IMR-90 (cell line): ENCODE measurements at regions not wholly inside any gene's neighbourhood (a gene's known extent, or its start where the extent isn't known, plus 50 kb on each side); places are given as distances from the start of the nearest gene placed in this dataset.

Experiments used
- ATAC-seq: fragments of 200-7000 bp; cut with Tn5 transposase; 2 replicates; pipeline ENCODE4 v1.9.1; 2020; ENCODE audit warnings: low read depth, mild to moderate bottlenecking, moderate library complexity
- BruUV-seq: library from RNA; stranded (reverse); fragments of 400-500 nt; replicated peaks from 2 replicates; lab custom pipeline; 2021; lab: Mats Ljungman, UMichigan
- CTCF ChIA-PET: fragments of 300-600 bp; formaldehyde crosslinking; extraction: SDS; loops from one replicate; lab custom pipeline; 2021; ENCODE audit warnings: antibody characterized with exemption; lab: Yijun Ruan, JAX
- POLR2A ChIA-PET: fragments of 300-600 bp; sonication (Branson Sonifier 250); formaldehyde crosslinking; loops from one replicate; lab custom pipeline; 2022; ENCODE audit warnings: antibody characterized with exemption; ENCODE audit not compliant: unreplicated experiment; lab: Charles Lee
- DNase-seq: peaks from one replicate; pipeline ENCODE4 v3.0.0; 2013
- H2AFZ ChIP-seq: replicated peaks from 2 replicates; pipeline ENCODE3; 2013; ENCODE audit warnings: low read length, mild to moderate bottlenecking; ENCODE audit not compliant: poor library complexity
- H2AK5ac ChIP-seq: 2 replicates; pipeline ENCODE4 v1.6.1; 2013; ENCODE audit warnings: low read depth, low read length, inconsistent platforms
- H2AK9ac ChIP-seq: replicated peaks from 2 replicates; pipeline ENCODE3; 2013; ENCODE audit warnings: mild to moderate bottlenecking, low read depth, low read length, moderate library complexity; ENCODE audit not compliant: poor library complexity
- H2BK120ac ChIP-seq: 2 replicates; pipeline ENCODE4 v1.6.1; 2013; ENCODE audit warnings: low read depth, low read length, inconsistent platforms
- H2BK15ac ChIP-seq: 3 replicates; pipeline ENCODE4 v1.6.1; 2013; ENCODE audit warnings: low read depth, low read length, inconsistent platforms
- H2BK20ac ChIP-seq: 2 replicates; pipeline ENCODE4 v1.6.1; 2013; ENCODE audit warnings: low read depth, mild to moderate bottlenecking, inconsistent platforms, low read length, moderate library complexity
- H2BK5ac ChIP-seq: 2 replicates; pipeline ENCODE4 v1.6.1; 2013; ENCODE audit warnings: mild to moderate bottlenecking, low read depth, low read length, inconsistent platforms; ENCODE audit not compliant: poor library complexity, severe bottlenecking
- H3K14ac ChIP-seq: replicated peaks from 2 replicates; pipeline ENCODE4 v1.6.1; 2013; ENCODE audit warnings: low read depth, low read length, inconsistent platforms
- H3K18ac ChIP-seq: 2 replicates; pipeline ENCODE4 v1.6.1; 2013; ENCODE audit warnings: low read depth, low read length, control low read depth
- H3K23ac ChIP-seq: 2 replicates; pipeline ENCODE4 v1.6.1; 2013; ENCODE audit warnings: low read depth, low read length, inconsistent platforms
- H3K27ac ChIP-seq: 2 replicates; pipeline ENCODE4 v1.5.1; 2013; ENCODE audit warnings: mild to moderate bottlenecking, control low read depth, low read length; ENCODE audit not compliant: insufficient read depth
- H3K27me3 ChIP-seq: 2 replicates; pipeline ENCODE4 v1.6.1; 2013; ENCODE audit warnings: low read length; ENCODE audit not compliant: control insufficient read depth, insufficient read depth
- H3K36me3 ChIP-seq: 2 replicates; pipeline ENCODE4 v1.6.1; 2013; ENCODE audit warnings: low read length, mixed read lengths; ENCODE audit not compliant: control insufficient read depth, insufficient read depth
- H3K4ac ChIP-seq: 2 replicates; pipeline ENCODE4 v1.6.1; 2013; ENCODE audit warnings: low read depth, low read length, inconsistent platforms
- H3K4me1 ChIP-seq: 2 replicates; pipeline ENCODE4 v1.6.1; 2013; ENCODE audit warnings: low read length, mixed read lengths; ENCODE audit not compliant: control insufficient read depth, insufficient read depth
- H3K4me2 ChIP-seq: 2 replicates; pipeline ENCODE4 v1.6.1; 2013; ENCODE audit warnings: low read depth, mild to moderate bottlenecking, control low read depth, low read length, moderate library complexity
- H3K4me3 ChIP-seq: 2 replicates; pipeline ENCODE4 v1.5.1; 2013; ENCODE audit warnings: low read depth, mild to moderate bottlenecking, control low read depth, low read length, moderate library complexity; ENCODE audit not compliant: insufficient read depth
- H3K56ac ChIP-seq: 2 replicates; pipeline ENCODE4 v1.6.1; 2013; ENCODE audit warnings: low read length, inconsistent platforms; ENCODE audit not compliant: insufficient read depth; ENCODE audit errors: extremely low read depth
- H3K79me1 ChIP-seq, 2 experiments: 2 replicates each; pipeline ENCODE4 v1.6.1; 2013; ENCODE audit warnings: low read length in 2 of 2, inconsistent platforms in 1 of 2, low read depth in 1 of 2
- H3K9ac ChIP-seq: 2 replicates; pipeline ENCODE4 v1.6.1; 2013; ENCODE audit warnings: low read depth, low read length, control low read depth
- H3K9me1 ChIP-seq: 2 replicates; pipeline ENCODE4 v1.6.1; 2013; ENCODE audit warnings: low read length, inconsistent platforms; ENCODE audit not compliant: insufficient read depth
- H3K9me3 ChIP-seq: 2 replicates; pipeline ENCODE4 v1.6.1; 2013; ENCODE audit warnings: low read length; ENCODE audit not compliant: control insufficient read depth, insufficient read depth
- H4K20me1 ChIP-seq: 2 replicates; pipeline ENCODE4 v1.6.1; 2013; ENCODE audit warnings: low read length, inconsistent platforms; ENCODE audit not compliant: insufficient read depth
- H4K5ac ChIP-seq: 2 replicates; pipeline ENCODE4 v1.6.1; 2013; ENCODE audit warnings: mild to moderate bottlenecking, low read depth, low read length, control low read depth
- H4K8ac ChIP-seq, 2 experiments: 2 replicates each; pipeline ENCODE4 v1.6.1; 2013; ENCODE audit warnings: low read depth in 2 of 2, low read length in 2 of 2, control low read depth in 1 of 2, inconsistent platforms in 1 of 2
- H4K91ac ChIP-seq: 2 replicates; pipeline ENCODE4 v1.6.1; 2013; ENCODE audit warnings: low read depth, low read length, inconsistent platforms; ENCODE audit not compliant: insufficient read depth
- BHLHE40 ChIP-seq: fragments of 150-350 bp; IDR thresholded peaks from 2 replicates; pipeline ENCODE4 v1.6.1; 2016; ENCODE audit warnings: mild to moderate bottlenecking, low read depth, low read length
- CEBPB ChIP-seq: IDR thresholded peaks from 2 replicates; pipeline ENCODE4 v1.6.1; 2012; ENCODE audit warnings: low read depth, low read length, improper control_type of control experiment
- FOS ChIP-seq: fragments of 150-350 bp; IDR thresholded peaks from 2 replicates; pipeline ENCODE4 v1.6.1; 2016; ENCODE audit warnings: low read depth, low read length
- MAZ ChIP-seq: IDR thresholded peaks from 2 replicates; pipeline ENCODE4 v1.6.1; 2012; ENCODE audit warnings: low read depth, mild to moderate bottlenecking, low read length, improper control_type of control experiment, moderate library complexity, borderline replicate concordance
- MXI1 ChIP-seq: IDR thresholded peaks from 2 replicates; pipeline ENCODE4 v1.6.1; 2012; ENCODE audit warnings: low read depth, mild to moderate bottlenecking, low read length, moderate library complexity, borderline replicate concordance
- WGBS, 2 experiments: methylation state at CpG; one replicate each; pipeline versions ENCODE4 v1.1.5 to v1.1.7; 2013; ENCODE audit warnings: missing lambda C conversion rate in 2 of 2; ENCODE audit not compliant: insufficient read length in 1 of 2; ENCODE audit errors: extremely low coverage in 2 of 2; 5-methylcytosine and 5-hydroxymethylcytosine counted together
- dilution Hi-C: fragments of 300-500 bp; cut with HindIII; formaldehyde crosslinking; loops from one replicate; pipeline ENCODE4 v1.14.3; 2018; ENCODE audit warnings: low sequenced_read_pairs; ENCODE audit not compliant: unreplicated experiment
- in situ Hi-C: fragments of 300-500 bp; cut with MboI; formaldehyde crosslinking; loops from 3 replicates; pipeline ENCODE4 v1.14.3; 2019; ENCODE audit warnings: low sequenced_read_pairs, inconsistent platforms, mixed read lengths
- intact Hi-C: fragments of 100-400 bp; cut with micrococcal nuclease; formaldehyde crosslinking; loops from 2 replicates; pipeline ENCODE4 v1.10.0; 2022
- TF ChIP-seq, protein P1 (sequence below): fragments of 150-350 bp; IDR thresholded peaks from 2 replicates; pipeline ENCODE4 v1.6.1; 2017; ENCODE audit warnings: mild to moderate bottlenecking, antibody characterized with exemption, low read length, low read depth

- H4K20me1 ChIP-seq: no peaks in the 10 kb centered on the region
- CTCF ChIA-PET: no interaction called here
- H3K9me1 ChIP-seq: 0 out of 2 replicates have a peak, but pooled peaks cover 4% of the 10 kb centered on the region
- H2BK5ac ChIP-seq: peak overlapping the region; percentile 42
- H2BK15ac ChIP-seq: peak overlapping the region; percentile 55; the same call in 2 of the 3 replicates
- DNase-seq (peak; percentile 24), ATAC-seq (no peak)
- H3K4me2 ChIP-seq: peak overlapping the region; percentile 47
- peak overlapping the region; percentile 38 to 41; a peak in 2 of 4 replicates for H4K8ac ChIP-seq
- H3K79me1 ChIP-seq: no peaks in the 10 kb centered on the region
- H3K14ac ChIP-seq: peak overlapping the region; percentile 26; the same call in 1 of the 2 replicates
- no peaks in the 10 kb centered on the region for H3K36me3 ChIP-seq
- H2BK120ac ChIP-seq: peak overlapping the region; percentile 91
- 79% methylated on average over 2 of the region's 4 CpGs; no CpG with 5 or more reads in 1 of the 2 experiments for WGBS, 2 experiments
- BruUV-seq: no TSS peak
- H3K9ac ChIP-seq: no peak overlapping the region
- peak overlapping the region; percentile 83; the same call in 1 of the 2 replicates for H4K91ac ChIP-seq
- peak overlapping the region; percentile 48 for H3K56ac ChIP-seq
- H3K4ac ChIP-seq: peak overlapping the region; percentile 67
- dilution Hi-C loops (no loop called here), intact Hi-C loops (loop anchor here (5.0 kb wide), 1 partner anchor 259 kb away; no protein-coding TSS in a partner anchor), in situ Hi-C loops (no loop called here)
- TF ChIP-seq MAZ (no peak), CEBPB (0 out of 2 replicates have a peak, but pooled peaks have one; percentile 20), FOS (no peak), BHLHE40 (peak; percentile 64; the same call in 1 of the 2 replicates), MXI1 (no peak)
- TF ChIP-seq, protein P1, sequence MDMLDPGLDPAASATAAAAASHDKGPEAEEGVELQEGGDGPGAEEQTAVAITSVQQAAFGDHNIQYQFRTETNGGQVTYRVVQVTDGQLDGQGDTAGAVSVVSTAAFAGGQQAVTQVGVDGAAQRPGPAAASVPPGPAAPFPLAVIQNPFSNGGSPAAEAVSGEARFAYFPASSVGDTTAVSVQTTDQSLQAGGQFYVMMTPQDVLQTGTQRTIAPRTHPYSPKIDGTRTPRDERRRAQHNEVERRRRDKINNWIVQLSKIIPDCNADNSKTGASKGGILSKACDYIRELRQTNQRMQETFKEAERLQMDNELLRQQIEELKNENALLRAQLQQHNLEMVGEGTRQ: no peak
- POLR2A ChIA-PET: no interaction called here
- no peak overlapping the region for H3K4me3 ChIP-seq
- peak overlapping the region; percentile 53 for H3K18ac ChIP-seq
- no peak overlapping the region for H2AK9ac ChIP-seq
- H2AFZ ChIP-seq: no peak overlapping the region
- peak overlapping the region; percentile 68; the same call in 1 of the 2 replicates for H3K27ac ChIP-seq
- H2BK20ac ChIP-seq: peak overlapping the region; percentile 85
- no peaks in the 10 kb centered on the region for H3K9me3 ChIP-seq
- no peaks in the 10 kb centered on the region for H3K27me3 ChIP-seq
- peaks cover 12% of the 10 kb centered on the region for H3K4me1 ChIP-seq
- peak overlapping the region; percentile 81 for H2AK5ac ChIP-seq
- no peak overlapping the region for H3K23ac ChIP-seq
- H4K5ac ChIP-seq: peak overlapping the region; percentile 67
Observed at GRCh38 chr3:157786618-157787017, 283.4 kb upstream of the VEPH1 start.
